ENCODE measurements at regions not wholly inside any gene's neighbourhood (a gene's known extent, or its start where the extent isn't known, plus 50 kb on each side); places are given as distances from the start of the nearest gene placed in this dataset.

DNA sequence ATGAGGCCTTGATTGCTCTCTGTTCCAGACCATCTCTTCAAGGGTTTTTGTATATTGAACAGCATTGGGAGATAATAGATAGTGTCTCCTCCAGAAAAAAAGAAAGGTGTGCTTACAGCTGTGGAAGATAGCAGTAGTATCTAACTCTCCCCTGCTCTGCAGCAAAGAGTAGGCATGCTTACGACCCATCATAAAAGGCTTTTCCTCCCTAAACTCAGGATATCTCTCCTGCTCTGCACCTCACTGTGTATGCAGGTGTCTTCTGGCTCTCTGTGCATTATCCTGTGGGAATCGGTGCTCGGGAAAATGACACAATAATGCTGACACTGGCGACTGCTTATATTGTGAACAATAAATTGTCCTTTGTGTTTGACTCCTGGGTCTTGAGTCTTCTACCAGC is 216.0 kb downstream of the RAB28 start:
- TF ChIP-seq POLR2A (IDR thresholded peaks at IDR 0.05), result no peak
- TF ChIP-seq, protein P1, sequence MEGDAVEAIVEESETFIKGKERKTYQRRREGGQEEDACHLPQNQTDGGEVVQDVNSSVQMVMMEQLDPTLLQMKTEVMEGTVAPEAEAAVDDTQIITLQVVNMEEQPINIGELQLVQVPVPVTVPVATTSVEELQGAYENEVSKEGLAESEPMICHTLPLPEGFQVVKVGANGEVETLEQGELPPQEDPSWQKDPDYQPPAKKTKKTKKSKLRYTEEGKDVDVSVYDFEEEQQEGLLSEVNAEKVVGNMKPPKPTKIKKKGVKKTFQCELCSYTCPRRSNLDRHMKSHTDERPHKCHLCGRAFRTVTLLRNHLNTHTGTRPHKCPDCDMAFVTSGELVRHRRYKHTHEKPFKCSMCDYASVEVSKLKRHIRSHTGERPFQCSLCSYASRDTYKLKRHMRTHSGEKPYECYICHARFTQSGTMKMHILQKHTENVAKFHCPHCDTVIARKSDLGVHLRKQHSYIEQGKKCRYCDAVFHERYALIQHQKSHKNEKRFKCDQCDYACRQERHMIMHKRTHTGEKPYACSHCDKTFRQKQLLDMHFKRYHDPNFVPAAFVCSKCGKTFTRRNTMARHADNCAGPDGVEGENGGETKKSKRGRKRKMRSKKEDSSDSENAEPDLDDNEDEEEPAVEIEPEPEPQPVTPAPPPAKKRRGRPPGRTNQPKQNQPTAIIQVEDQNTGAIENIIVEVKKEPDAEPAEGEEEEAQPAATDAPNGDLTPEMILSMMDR (IDR thresholded peaks at IDR 0.05), result no peak
- no peak for DNase-seq

GRCh38 chr4:13267091-13267490 is 217.0 kb downstream of the RAB28 start:
- intact Hi-C loops (cut with DNase I), result no loop called here

More for the DNA sequence above, 216.0 kb downstream of the RAB28 start:
- H3K4me1 ChIP-seq, result no peaks in the 10 kb centered on the region
- no peaks in the 10 kb centered on the region for H3K27me3 ChIP-seq
- no peak overlapping the region for H3K4me3 ChIP-seq
- WGBS, 4 donors, result 81 to 91% (median 89%) methylated on average over 4 of the region's 4 CpGs
- no peaks in the 10 kb centered on the region for H3K36me3 ChIP-seq
- H3K27ac ChIP-seq, result no peak overlapping the region
- peaks cover 0 to 25% (median 7%) of the 10 kb centered on the region in 12 donors for H3K9me3 ChIP-seq
- ATAC-seq, result no peak
- intact Hi-C loops (cut with DNase I), result no loop called here

GRCh38 chr4:13266687-13267086 is 217.5 kb downstream of the RAB28 start:
- TF ChIP-seq, protein P1 (IDR thresholded peaks at IDR 0.05), result no peak
- no peak for TF ChIP-seq POLR2A (IDR thresholded peaks at IDR 0.05)
- no peak for DNase-seq
- H3K4me1 ChIP-seq, result no peaks in the 10 kb centered on the region
- intact Hi-C loops (cut with DNase I), result no loop called here
- 77 to 91% (median 85%) methylated on average over 3 of the region's 3 CpGs for WGBS, 4 donors
- no peak for ATAC-seq
- H3K27me3 ChIP-seq, result no peaks in the 10 kb centered on the region
- no peaks in the 10 kb centered on the region for H3K36me3 ChIP-seq
- H3K4me3 ChIP-seq, result no peak overlapping the region
- no peak overlapping the region for H3K27ac ChIP-seq
- H3K9me3 ChIP-seq, result peaks cover 0 to 10% (median 3%) of the 10 kb centered on the region in 12 donors

More at GRCh38 chr4:13267091-13267490, 217.0 kb downstream of the RAB28 start:
- H3K4me1 ChIP-seq, result no peaks in the 10 kb centered on the region
- H3K27me3 ChIP-seq, result no peaks in the 10 kb centered on the region
- TF ChIP-seq, protein P1 (IDR thresholded peaks at IDR 0.05), result no peak
- TF ChIP-seq POLR2A (IDR thresholded peaks at IDR 0.05), result no peak
- H3K36me3 ChIP-seq, result no peaks in the 10 kb centered on the region
- H3K4me3 ChIP-seq, result no peak overlapping the region
- H3K27ac ChIP-seq, result no peak overlapping the region
- DNase-seq (no peak), ATAC-seq (no peak)
- 60 to 81% (median 78%) methylated on average over 2 of the region's 2 CpGs for WGBS, 4 donors
- H3K9me3 ChIP-seq, result peaks cover 0 to 14% (median 5%) of the 10 kb centered on the region in 12 donors

DNA sequence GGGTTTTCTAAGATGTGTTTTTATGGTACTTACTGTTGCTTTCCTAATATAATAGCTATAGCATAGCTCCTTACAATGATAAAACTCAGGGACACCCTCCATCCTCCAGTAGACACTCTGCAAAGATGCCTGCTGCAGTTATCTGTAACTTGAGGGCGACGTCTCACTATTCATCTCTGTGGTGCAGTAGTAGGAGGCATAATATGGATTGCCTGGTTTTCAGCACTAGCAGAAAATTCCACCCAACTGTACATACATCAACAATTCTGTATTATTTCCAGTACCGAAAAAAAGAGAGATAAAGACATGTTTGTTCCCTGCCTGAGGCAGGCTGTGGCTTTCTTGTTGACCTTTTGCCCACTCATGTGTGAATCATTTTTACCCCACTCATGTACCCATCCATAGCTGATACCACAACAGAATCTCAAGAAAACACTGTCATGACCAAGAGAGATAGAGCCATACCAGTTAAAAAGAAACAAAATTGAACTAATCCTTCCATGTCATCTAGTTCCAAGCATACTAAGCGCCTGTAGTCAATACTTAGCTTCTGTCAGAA is 220.1 kb downstream of the RAB28 start:
- TF ChIP-seq, protein P1 (IDR thresholded peaks at IDR 0.05), result no peak
- TF ChIP-seq POLR2A (IDR thresholded peaks at IDR 0.05), result no peak
- Histone ChIP-seq H3K36me3 (no peaks in the 10 kb centered on the region), H3K27ac (no peak overlapping the region), H3K4me1 (no peaks in the 10 kb centered on the region), H3K4me3 (no peak overlapping the region), H3K27me3 (no peaks in the 10 kb centered on the region), H3K9me3 (no peaks in the 10 kb centered on the region)
- intact Hi-C loops (cut with DNase I), result no loop called here
- ATAC-seq (no peak), DNase-seq (no peak)
- 80 to 86% (median 82%) methylated on average over 4 of the region's 4 CpGs for WGBS, 4 donors

All from heart left ventricle (tissue), 16 donors.